NCI-H128 (cell line): ENCODE measurements at regions not wholly inside any gene's neighbourhood (a gene's known extent, or its start where the extent isn't known, plus 50 kb on each side); places are given as distances from the start of the nearest gene placed in this dataset.
"Not testable (repeated sequence)": the region's sequence is repeated elsewhere in the genome, so short reads cannot be mapped to it uniquely, and the experiment has no call there.

Experiments
- DNase-seq: peaks from one replicate; lab custom pipeline; 2025; ENCODE audit not compliant: unreplicated experiment; lab: John Stamatoyannopoulos, UW

GRCh38 chr3:197372047-197372661 lies 73.7 kb upstream of the DLG1 start:
- DNase-seq: no peak

GRCh38 chr3:197371591-197372046 lies 73.2 kb upstream of the DLG1 start:
- DNase-seq: peak; percentile 75

- DNase-seq: no peak
Observed at GRCh38 chr3:197369545-197369944, 71.1 kb upstream of the DLG1 start.

- no peak for DNase-seq
Observed at GRCh38 chr3:197368821-197369220, 70.4 kb upstream of the DLG1 start.

- DNase-seq: no peak
Observed at GRCh38 chr3:197368330-197368729, 69.9 kb upstream of the DLG1 start.

- peak; percentile 40 for DNase-seq
Observed at GRCh38 chr3:197367081-197367780, 68.8 kb upstream of the DLG1 start.

- no peak for DNase-seq
Observed at GRCh38 chr3:197366301-197367044, 68.1 kb upstream of the DLG1 start.

GRCh38 chr3:197365586-197365985 lies 67.2 kb upstream of the DLG1 start:
- no peak for DNase-seq

GRCh38 chr3:197364410-197365071 lies 66.1 kb upstream of the DLG1 start:
- peak; percentile 30 for DNase-seq

- DNase-seq: no peak
Observed at GRCh38 chr3:197363553-197364409, 65.4 kb upstream of the DLG1 start.

GRCh38 chr3:197362081-197362480 lies 63.7 kb upstream of the DLG1 start:
- DNase-seq: no peak

- DNase-seq: not testable (repeated sequence)
Observed at GRCh38 chr3:197360095-197360494, 61.7 kb upstream of the DLG1 start.

GRCh38 chr3:197359476-197359875 lies 61.1 kb upstream of the DLG1 start:
- not testable (repeated sequence) for DNase-seq

- no peak for DNase-seq
Observed at GRCh38 chr3:197356741-197357140, 58.3 kb upstream of the DLG1 start.

- DNase-seq: no peak
Observed at GRCh38 chr3:197356275-197356674, 57.9 kb upstream of the DLG1 start.

GRCh38 chr3:197355713-197356112 lies 57.3 kb upstream of the DLG1 start:
- no peak for DNase-seq

GRCh38 chr3:197354568-197355001 lies 56.2 kb upstream of the DLG1 start:
- DNase-seq: no peak

GRCh38 chr3:197353867-197354567 lies 55.6 kb upstream of the DLG1 start:
- DNase-seq: no peak

GRCh38 chr3:197353001-197353866 lies 54.8 kb upstream of the DLG1 start:
- no peak for DNase-seq
